GM12873 (cell line): ENCODE measurements at regions not wholly inside any gene's neighbourhood (a gene's known extent, or its start where the extent isn't known, plus 50 kb on each side); places are given as distances from the start of the nearest gene placed in this dataset.

ENCODE experiments used
- CTCF ChIP-seq: IDR thresholded peaks from 2 replicates; pipeline ENCODE4 v1.5.1; 2012; ENCODE audit warnings: low read depth, mild to moderate bottlenecking, moderate library complexity, low read length, control low read depth; ENCODE audit not compliant: insufficient read depth; ENCODE audit errors: missing control alignments

GRCh38 chr20:53773792-53774401 is 180.3 kb upstream of the ZNF217 start:
- no peak for TF ChIP-seq CTCF

GRCh38 chr20:53769041-53769440 is 175.4 kb upstream of the ZNF217 start:
- no peak for TF ChIP-seq CTCF

- TF ChIP-seq CTCF: no peak
Measured at GRCh38 chr20:53768329-53768728, 174.7 kb upstream of the ZNF217 start.

DNA sequence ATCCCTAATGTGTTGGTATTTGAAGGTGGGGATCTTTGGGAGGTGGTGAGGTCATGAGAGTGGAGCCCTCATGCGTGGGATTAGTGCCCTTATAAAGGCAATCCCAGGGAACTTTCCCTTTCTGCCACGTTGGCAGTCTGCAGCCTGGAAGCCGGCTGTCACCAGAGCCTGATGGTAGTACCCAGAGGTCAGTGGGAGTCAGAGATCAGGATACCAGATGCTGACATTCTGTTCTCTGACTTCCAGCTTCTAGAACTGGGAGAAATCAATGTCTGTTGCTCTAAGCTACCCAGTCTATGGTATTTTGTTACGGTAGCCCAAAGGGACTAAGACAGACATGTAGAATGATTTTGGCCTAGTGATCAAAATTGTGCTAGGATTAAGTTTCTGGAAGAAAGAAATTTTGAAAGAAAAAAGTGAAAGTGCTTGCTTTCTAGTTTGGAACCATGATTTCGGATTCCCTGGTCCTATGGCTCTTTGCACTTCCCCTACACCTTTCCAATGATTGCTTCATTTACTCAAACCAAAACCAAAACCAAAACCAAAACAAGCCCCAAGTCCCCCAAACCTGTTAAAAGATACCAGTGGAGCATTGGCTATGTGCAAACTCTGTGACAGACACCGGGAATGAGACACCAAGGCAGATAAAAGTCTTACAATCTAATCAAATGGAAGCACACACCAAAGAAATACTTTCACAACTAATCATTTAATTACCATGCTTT is 173.7 kb upstream of the ZNF217 start:
- no peak for TF ChIP-seq CTCF

DNA sequence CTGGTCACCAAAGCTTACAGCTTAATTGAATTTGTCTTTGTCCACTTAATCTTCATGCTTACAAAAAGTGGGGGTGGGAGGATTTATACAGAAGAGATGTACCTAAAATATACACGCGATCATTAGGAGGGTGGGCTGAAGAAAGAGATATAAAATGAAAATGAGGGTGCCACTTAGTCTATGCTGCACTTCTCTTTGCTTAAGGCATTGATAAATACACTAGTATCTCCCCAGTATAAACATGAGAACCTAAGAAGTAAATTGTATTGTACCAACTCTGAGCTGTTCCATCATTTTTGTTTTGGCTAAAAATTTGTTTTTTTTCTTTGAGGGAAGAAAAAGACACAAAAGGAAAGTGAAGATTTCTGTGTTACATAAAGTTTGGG is 170.8 kb upstream of the ZNF217 start:
- TF ChIP-seq CTCF: no peak

DNA sequence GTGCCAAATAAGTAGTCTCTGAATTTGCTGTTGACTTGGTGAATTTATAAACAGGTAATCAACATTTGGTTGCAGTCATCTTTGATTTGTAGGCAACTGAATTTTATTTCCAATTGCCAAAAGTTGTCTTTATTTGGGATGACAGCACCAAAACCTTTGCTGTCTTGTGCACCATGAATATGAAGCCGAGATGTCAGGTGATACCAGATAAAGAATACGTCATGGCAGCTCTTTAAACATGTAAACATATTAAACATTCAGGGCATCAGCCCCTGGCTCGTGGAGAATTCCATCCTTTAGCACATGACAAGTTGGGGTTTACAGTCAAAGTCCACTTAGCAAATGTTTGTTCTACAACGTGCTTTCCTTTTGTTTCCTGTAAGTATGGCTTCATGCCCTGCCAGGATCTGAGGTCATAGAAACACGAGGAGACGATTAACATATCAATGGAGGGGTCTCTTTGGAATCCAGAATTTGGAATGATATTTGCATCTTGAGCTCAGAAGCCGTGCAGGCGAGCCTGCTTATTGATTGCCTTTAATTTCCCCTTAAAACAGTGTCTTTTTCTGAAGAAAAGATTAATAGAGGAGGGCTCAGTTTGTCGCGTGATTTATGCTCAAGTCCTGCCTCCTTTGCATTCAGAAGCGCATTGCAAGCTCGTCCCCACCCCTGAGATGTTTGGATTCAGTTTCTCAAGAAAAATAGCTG is 170.2 kb upstream of the ZNF217 start:
- TF ChIP-seq CTCF: no peak

- TF ChIP-seq CTCF: no peak
Measured at GRCh38 chr20:53760025-53760441, 166.4 kb upstream of the ZNF217 start.
